Prostate gland (tissue), 2 donors: ENCODE measurements at regions not wholly inside any gene's neighbourhood (a gene's known extent, or its start where the extent isn't known, plus 50 kb on each side); places are given as distances from the start of the nearest gene placed in this dataset.

Source experiments
- POLR2A ChIP-seq: fragments of 450-650 bp; IDR thresholded peaks from one replicate; pipeline ENCODE4 v1.6.1; 2016; ENCODE audit warnings: antibody characterized with exemption, mild to moderate bottlenecking
- TF ChIP-seq, protein P1 (sequence below), 4 experiments: fragments of 200-600 bp in 2 of 4; fragments of 450-650 bp in 2 of 4; sonication (generic) in 2 of 4; IDR thresholded peaks; 1 replicate in 3 of 4; 2 replicates in 1 of 4; pipeline ENCODE4 v1.5.1; 2016 to 2019; ENCODE audit warnings: antibody characterized with exemption in 4 of 4, mild to moderate bottlenecking in 2 of 4, moderate library complexity in 2 of 4

DNA sequence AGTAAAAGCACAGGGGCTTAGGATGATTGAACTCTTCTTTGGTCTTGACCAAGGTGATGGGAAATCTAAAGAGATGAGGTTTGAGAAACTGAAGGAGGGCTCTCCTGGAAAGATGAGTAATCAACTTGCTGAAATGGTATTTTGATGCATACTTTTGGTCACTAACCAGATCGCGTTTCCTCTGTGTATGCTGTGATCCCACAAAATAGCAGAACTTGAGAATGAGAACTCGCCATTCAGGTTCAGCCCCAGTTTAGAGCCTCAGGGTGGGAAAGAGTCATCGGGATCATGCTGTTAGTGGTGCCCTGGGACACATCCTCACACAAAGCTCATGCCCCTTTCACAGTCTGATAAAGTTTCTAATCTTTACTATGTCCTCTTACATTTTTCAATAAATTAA, 488.8 kb downstream of the ETNK1 start:
- TF ChIP-seq, protein P1, sequence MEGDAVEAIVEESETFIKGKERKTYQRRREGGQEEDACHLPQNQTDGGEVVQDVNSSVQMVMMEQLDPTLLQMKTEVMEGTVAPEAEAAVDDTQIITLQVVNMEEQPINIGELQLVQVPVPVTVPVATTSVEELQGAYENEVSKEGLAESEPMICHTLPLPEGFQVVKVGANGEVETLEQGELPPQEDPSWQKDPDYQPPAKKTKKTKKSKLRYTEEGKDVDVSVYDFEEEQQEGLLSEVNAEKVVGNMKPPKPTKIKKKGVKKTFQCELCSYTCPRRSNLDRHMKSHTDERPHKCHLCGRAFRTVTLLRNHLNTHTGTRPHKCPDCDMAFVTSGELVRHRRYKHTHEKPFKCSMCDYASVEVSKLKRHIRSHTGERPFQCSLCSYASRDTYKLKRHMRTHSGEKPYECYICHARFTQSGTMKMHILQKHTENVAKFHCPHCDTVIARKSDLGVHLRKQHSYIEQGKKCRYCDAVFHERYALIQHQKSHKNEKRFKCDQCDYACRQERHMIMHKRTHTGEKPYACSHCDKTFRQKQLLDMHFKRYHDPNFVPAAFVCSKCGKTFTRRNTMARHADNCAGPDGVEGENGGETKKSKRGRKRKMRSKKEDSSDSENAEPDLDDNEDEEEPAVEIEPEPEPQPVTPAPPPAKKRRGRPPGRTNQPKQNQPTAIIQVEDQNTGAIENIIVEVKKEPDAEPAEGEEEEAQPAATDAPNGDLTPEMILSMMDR (IDR thresholded peaks at IDR 0.05): no peak
- TF ChIP-seq POLR2A: no peak
